BE2C (cell line): ENCODE measurements at regions not wholly inside any gene's neighbourhood (a gene's known extent, or its start where the extent isn't known, plus 50 kb on each side); places are given as distances from the start of the nearest gene placed in this dataset.
A peak's percentile ranks its signal among the peaks of the same experiment; 100 is the strongest.

Experiments used
- DNase-seq: peaks from one replicate; pipeline ENCODE4 v3.0.0-alpha.2; 2020
- H3K27me3 ChIP-seq: fragments of 250-450 bp; sonication (Bioruptor Pico); 2 replicates; pipeline ENCODE4 v1.5.1; 2020; ENCODE audit warnings: mild to moderate bottlenecking
- H3K36me3 ChIP-seq: fragments of 250-450 bp; sonication (Bioruptor Pico); 2 replicates; pipeline ENCODE4 v1.5.1; 2020; ENCODE audit warnings: mild to moderate bottlenecking
- H3K4me1 ChIP-seq: fragments of 250-450 bp; sonication (Bioruptor Pico); 2 replicates; pipeline ENCODE4 v1.5.1; 2020
- H3K4me3 ChIP-seq: 2 replicates; pipeline ENCODE4 v1.5.1; 2011; ENCODE audit warnings: low read depth, low read length
- H3K9me3 ChIP-seq: fragments of 250-450 bp; sonication (Bioruptor Pico); 2 replicates; pipeline ENCODE4 v1.5.1; 2020
- TF ChIP-seq, protein P1 (sequence below): IDR thresholded peaks from 2 replicates; pipeline ENCODE4 v1.5.1; 2012; ENCODE audit warnings: mild to moderate bottlenecking, low read depth, low read length

DNA sequence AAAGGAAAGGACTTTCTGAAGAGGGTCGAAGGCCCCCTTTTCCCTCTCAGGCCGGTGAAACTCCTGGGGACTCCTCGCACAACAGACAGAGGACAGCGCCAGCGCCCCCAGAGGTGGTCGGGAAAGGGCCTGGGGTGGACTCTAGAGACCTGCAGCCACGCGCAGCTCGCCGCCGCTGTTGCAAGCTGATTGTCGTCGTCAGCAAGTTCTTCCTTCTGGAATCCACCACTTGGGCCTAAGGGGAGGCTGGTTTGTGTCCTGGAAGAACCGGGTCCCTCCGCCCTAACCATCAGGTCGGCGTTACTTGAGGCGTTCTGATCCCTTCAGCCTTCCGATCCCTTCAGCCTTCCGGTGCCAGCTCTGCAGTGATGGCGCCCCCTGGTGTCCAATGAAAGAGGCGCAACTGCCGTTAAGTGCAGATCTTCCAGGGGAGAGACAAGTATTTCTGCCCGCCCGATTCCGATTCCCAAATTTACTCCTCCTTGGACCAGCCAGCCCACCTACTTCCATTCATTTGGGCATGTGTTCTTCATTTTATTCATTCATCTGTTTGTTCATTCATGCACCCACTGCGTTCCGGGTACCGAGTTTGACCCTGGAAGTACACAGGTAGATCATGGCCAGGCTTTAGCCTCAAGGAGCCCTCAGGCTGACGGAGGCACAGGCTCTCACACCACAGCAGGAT, 77.2 kb upstream of the SLC6A11 start:
- no peaks in the 10 kb centered on the region for H3K36me3 ChIP-seq
- H3K4me3 ChIP-seq, result peak overlapping the region; percentile 55
- DNase-seq, result peak; percentile 66
- no peaks in the 10 kb centered on the region for H3K4me1 ChIP-seq
- no peaks in the 10 kb centered on the region for H3K9me3 ChIP-seq
- no peaks in the 10 kb centered on the region for H3K27me3 ChIP-seq
- TF ChIP-seq, protein P1, sequence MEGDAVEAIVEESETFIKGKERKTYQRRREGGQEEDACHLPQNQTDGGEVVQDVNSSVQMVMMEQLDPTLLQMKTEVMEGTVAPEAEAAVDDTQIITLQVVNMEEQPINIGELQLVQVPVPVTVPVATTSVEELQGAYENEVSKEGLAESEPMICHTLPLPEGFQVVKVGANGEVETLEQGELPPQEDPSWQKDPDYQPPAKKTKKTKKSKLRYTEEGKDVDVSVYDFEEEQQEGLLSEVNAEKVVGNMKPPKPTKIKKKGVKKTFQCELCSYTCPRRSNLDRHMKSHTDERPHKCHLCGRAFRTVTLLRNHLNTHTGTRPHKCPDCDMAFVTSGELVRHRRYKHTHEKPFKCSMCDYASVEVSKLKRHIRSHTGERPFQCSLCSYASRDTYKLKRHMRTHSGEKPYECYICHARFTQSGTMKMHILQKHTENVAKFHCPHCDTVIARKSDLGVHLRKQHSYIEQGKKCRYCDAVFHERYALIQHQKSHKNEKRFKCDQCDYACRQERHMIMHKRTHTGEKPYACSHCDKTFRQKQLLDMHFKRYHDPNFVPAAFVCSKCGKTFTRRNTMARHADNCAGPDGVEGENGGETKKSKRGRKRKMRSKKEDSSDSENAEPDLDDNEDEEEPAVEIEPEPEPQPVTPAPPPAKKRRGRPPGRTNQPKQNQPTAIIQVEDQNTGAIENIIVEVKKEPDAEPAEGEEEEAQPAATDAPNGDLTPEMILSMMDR, result peak; percentile 66

DNA sequence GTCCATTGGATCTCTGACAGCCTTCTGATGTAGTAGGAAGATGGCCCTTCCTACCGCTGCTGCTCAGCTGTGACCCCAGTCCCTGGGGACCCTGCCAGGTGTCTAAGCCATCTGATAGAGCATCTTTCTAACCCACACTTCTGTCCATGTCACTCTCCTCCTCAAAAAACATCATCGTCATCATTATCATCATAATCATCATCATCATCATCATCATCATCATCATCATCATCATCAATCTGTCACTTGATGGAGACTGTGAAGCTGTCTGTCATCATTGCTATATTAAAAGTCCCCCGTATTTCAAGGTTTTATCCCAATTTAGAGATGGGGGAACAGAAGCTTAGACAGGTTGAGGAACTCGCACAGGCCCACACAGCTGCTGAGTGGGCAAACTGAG, 75.1 kb upstream of the SLC6A11 start:
- no peak for DNase-seq
- no peaks in the 10 kb centered on the region for H3K4me1 ChIP-seq
- no peaks in the 10 kb centered on the region for H3K36me3 ChIP-seq
- no peaks in the 10 kb centered on the region for H3K27me3 ChIP-seq
- H3K9me3 ChIP-seq, result no peaks in the 10 kb centered on the region
- H3K4me3 ChIP-seq, result no peak overlapping the region
- TF ChIP-seq, protein P1, result no peak

DNA sequence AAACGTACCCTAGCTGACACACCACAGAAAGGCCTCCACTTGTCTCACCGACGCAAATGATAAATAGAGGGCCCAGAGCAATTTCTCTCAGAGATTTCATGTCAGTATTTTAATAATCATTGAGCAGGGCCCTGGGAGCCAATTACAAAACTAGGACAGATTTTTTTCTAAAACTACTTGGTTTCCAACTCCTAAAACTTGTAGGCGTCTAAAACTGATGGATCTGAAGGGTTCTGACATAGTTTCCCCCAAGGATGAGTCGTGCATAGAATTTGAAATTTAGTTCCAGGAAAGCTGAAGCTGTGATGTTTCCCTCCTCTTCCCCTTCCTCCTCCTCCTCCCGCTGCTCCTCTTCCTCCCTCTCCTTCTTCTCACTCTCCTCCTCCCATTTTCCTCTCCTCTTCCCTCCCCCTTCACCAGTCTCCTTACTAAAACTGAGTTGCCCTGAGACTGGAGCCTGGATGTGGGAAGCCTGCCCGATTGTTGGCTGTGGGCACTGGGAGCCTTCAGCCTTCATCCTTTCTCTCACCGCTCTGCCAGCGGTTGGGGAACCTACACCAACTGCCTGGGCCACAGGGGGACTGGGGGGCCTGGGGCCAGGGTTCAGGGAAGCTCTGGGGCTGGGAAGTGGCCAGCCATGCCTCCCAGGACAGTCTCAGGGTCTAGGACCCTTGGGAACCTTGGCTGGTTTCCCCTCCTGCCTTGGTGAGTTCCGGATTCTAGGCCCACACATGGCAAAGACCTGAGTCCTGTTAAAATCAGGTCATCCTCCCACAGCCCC, 73.9 kb upstream of the SLC6A11 start:
- no peaks in the 10 kb centered on the region for H3K27me3 ChIP-seq
- no peak for DNase-seq

DNA sequence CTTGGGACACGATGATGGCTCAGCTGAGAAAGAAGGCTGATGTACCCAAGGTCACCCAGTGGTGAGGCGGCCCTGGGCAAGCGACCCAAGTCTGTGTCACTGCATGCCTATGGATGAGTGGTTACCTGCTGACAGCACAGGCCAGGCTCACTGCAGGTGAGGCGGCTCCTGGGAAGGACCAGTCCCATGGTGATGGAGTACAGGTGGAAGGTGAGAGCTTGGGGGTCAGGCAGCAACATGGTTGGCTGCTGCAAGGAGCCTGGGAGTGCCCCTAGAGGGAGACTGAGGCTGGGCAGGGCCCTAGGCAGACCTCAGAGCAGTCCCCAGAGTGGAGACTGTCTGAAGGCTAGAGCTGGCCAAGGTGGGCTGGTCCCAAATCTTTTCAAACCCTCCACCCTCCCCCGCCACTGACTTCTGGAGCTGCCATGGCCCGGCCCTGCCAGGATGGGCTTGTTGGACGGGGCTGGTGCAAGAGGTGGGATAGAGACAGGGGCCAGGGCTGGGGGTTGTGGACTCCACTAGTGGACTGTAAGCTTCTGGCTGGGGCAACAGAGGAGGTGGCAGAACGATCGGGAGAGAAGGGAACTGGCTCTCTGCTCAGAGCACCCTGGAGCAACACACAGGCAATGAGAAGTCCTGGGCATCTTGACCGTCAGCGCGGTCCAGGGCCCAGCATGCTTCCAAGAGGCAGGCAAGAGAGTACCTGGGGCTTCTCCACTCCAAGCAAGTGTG, 72.5 kb upstream of the SLC6A11 start:
- DNase-seq, result no peak
- TF ChIP-seq, protein P1, result no peak
- Histone ChIP-seq H3K27me3 (no peaks in the 10 kb centered on the region), H3K4me1 (no peaks in the 10 kb centered on the region), H3K9me3 (no peaks in the 10 kb centered on the region), H3K36me3 (no peaks in the 10 kb centered on the region), H3K4me3 (no peak overlapping the region)

More for the DNA sequence above, 73.9 kb upstream of the SLC6A11 start:
- TF ChIP-seq, protein P1, result no peak
- no peak overlapping the region for H3K4me3 ChIP-seq
- no peaks in the 10 kb centered on the region for H3K36me3 ChIP-seq
- no peaks in the 10 kb centered on the region for H3K4me1 ChIP-seq
- H3K9me3 ChIP-seq, result no peaks in the 10 kb centered on the region

DNA sequence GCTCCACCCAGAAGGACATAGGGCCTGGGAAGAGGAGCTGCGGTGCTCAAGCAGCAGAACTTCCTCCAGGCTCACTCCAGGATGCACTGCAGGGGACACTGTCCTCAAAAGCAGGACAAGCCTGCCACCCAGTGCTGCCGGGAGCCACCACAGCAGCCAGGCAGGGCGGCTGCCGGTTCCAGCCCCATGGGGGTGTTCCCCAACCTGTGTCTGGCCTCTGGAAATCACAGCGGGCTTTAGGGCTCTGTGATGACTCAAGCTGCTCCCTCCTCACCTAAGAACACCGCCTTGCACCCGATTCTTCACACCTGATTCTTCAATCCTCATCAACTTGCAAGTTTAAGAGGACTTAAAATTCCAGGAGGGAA, 71.9 kb upstream of the SLC6A11 start:
- DNase-seq, result peak; percentile 24
- no peaks in the 10 kb centered on the region for H3K4me1 ChIP-seq
- no peak overlapping the region for H3K4me3 ChIP-seq
- TF ChIP-seq, protein P1, result peak; percentile 35
- H3K36me3 ChIP-seq, result no peaks in the 10 kb centered on the region
- H3K9me3 ChIP-seq, result no peaks in the 10 kb centered on the region
- H3K27me3 ChIP-seq, result no peaks in the 10 kb centered on the region
